ENCODE measurements at regions not wholly inside any gene's neighbourhood (a gene's known extent, or its start where the extent isn't known, plus 50 kb on each side); places are given as distances from the start of the nearest gene placed in this dataset.

GRCh38 chr9:3758816-3759576 is 233.2 kb upstream of the RFX3 start:
- H3K4me3 ChIP-seq (replicated peaks; ENCODE audit: low read depth, low read length): no peak overlapping the region
- no peak for DNase-seq (ENCODE audit: extremely low read depth, low read depth)
- no peak for TF ChIP-seq CTCF (IDR thresholded peaks at IDR 0.05; ENCODE audit: low read depth, low read length, missing control alignments)

GRCh38 chr9:3756071-3756470 is 230.3 kb upstream of the RFX3 start:
- TF ChIP-seq CTCF (IDR thresholded peaks at IDR 0.05; ENCODE audit: low read depth, low read length, missing control alignments): no peak
- no peak overlapping the region for H3K4me3 ChIP-seq (replicated peaks; ENCODE audit: low read depth, low read length)
- no peak for DNase-seq (ENCODE audit: extremely low read depth, low read depth)

- TF ChIP-seq CTCF (IDR thresholded peaks at IDR 0.05; ENCODE audit: low read depth, low read length, missing control alignments): no peak
- no peak overlapping the region for H3K4me3 ChIP-seq (replicated peaks; ENCODE audit: low read depth, low read length)
- DNase-seq (ENCODE audit: extremely low read depth, low read depth): peak; percentile 19
These were observed 225.4 kb upstream of the RFX3 start for GRCh38 chr9:3751125-3751758.

- no peak for DNase-seq (ENCODE audit: extremely low read depth, low read depth)
- H3K4me3 ChIP-seq (replicated peaks; ENCODE audit: low read depth, low read length): no peak overlapping the region
- TF ChIP-seq CTCF (IDR thresholded peaks at IDR 0.05; ENCODE audit: low read depth, low read length, missing control alignments): no peak
These were observed 224.5 kb upstream of the RFX3 start for GRCh38 chr9:3750321-3750720.

GRCh38 chr9:3746296-3747275 is 220.8 kb upstream of the RFX3 start:
- peak; percentile 52 for DNase-seq (ENCODE audit: extremely low read depth, low read depth)
- H3K4me3 ChIP-seq (replicated peaks; ENCODE audit: low read depth, low read length): no peak overlapping the region
- no peak for TF ChIP-seq CTCF (IDR thresholded peaks at IDR 0.05; ENCODE audit: low read depth, low read length, missing control alignments)

GRCh38 chr9:3743901-3744413 is 218.2 kb upstream of the RFX3 start:
- no peak for DNase-seq (ENCODE audit: extremely low read depth, low read depth)
- no peak for TF ChIP-seq CTCF (IDR thresholded peaks at IDR 0.05; ENCODE audit: low read depth, low read length, missing control alignments)
- H3K4me3 ChIP-seq (replicated peaks; ENCODE audit: low read depth, low read length): no peak overlapping the region
